ENCODE measurements at regions not wholly inside any gene's neighbourhood (a gene's known extent, or its start where the extent isn't known, plus 50 kb on each side); places are given as distances from the start of the nearest gene placed in this dataset.

DNA sequence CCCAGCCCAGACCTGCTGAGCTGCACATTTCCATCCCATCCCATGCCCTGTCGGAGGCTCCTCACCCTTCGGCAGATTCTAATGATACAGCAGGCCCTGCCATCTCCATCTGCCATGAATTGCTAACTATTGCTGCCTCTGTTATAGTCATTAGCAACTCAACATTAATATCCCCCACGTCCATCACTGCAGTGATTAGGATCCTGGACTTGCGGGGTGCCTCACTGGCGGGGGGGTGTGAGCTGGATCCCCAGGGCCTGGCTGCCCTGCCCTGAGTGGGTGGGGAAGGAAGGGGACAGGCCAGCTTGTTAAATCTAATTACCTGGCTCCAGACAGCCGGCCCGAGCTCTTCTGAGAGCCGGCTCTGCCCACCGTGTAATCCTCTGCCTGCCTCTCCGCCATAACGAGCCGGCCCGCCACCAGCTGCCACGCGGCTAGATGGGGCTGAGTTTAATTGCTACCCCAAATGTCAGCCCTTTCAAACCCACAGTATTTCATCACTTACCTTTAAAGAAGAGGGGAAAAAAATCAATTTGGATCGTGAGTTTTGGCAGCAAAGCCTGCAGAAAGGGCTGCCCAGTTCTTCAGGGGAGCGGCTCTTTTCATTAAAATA, 227.3 kb upstream of the CSF3R start:
- H3K18ac ChIP-seq (ENCODE audit: low read length) = no peak overlapping the region
- H3K23ac ChIP-seq (ENCODE audit: low read length) = no peak overlapping the region
- H3K56ac ChIP-seq (ENCODE audit: low read length) = no peak overlapping the region
- H2AK5ac ChIP-seq (ENCODE audit: low read length) = peak overlapping the region; percentile 4
- H3K36me3 ChIP-seq (ENCODE audit: control insufficient read depth, insufficient read depth, low read length) = no peaks in the 10 kb centered on the region
- H3K4ac ChIP-seq (ENCODE audit: low read depth, low read length) = no peak overlapping the region
- H4K8ac ChIP-seq (ENCODE audit: low read depth, low read length) = no peak overlapping the region
- H2BK15ac ChIP-seq (replicated peaks; ENCODE audit: low read depth) = no peak overlapping the region
- no peak overlapping the region for H3K4me2 ChIP-seq (ENCODE audit: low read length)
- no peaks in the 10 kb centered on the region for H3K79me1 ChIP-seq (ENCODE audit: low read length)
- no peak overlapping the region for H3K27ac ChIP-seq (ENCODE audit: low read depth, low read length)
- no peak overlapping the region for H2BK120ac ChIP-seq (ENCODE audit: low read depth, low read length)
- H4K5ac ChIP-seq (ENCODE audit: low read length) = no peak overlapping the region
- no CpG with 5 or more reads among the region's 17 CpGs for WGBS (ENCODE audit: extremely low coverage, insufficient coverage, low lambda C conversion rate)
- no peak for DNase-seq
- H3K27me3 ChIP-seq (ENCODE audit: insufficient read depth, low read length, poor library complexity) = no peaks in the 10 kb centered on the region
- peaks cover 9% of the 10 kb centered on the region for H3K4me1 ChIP-seq (ENCODE audit: control insufficient read depth, low read depth, low read length)
- no peak overlapping the region for H3K4me3 ChIP-seq (ENCODE audit: low read length)
- H2BK5ac ChIP-seq (ENCODE audit: low read length) = no peak overlapping the region
- H3K9ac ChIP-seq (ENCODE audit: low read length) = no peak overlapping the region
- no peaks in the 10 kb centered on the region for H3K79me2 ChIP-seq (ENCODE audit: control insufficient read depth, insufficient read depth, low read length)

DNA sequence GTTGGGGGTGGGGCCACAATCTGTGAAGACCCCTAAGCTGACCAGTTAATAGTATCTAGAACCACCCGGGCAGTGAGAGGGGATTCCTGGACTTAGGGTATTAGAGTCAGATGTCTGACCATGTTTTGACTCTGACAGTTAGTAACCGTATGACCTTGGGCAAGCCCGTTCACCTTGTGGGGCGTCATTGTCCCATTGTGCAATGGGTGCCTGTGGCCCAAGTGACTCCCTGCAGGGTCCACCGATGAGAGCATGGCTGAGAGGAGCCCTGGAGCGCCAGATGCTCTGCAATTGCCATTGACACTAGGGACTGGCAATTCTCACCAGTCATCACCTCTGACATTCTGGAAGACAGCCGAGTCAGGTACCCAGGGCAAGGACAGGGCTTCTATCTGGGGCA, 225.9 kb upstream of the CSF3R start:
- Histone ChIP-seq H2AK5ac (ENCODE audit: low read length) (no peak overlapping the region), H3K4me3 (ENCODE audit: low read length) (no peak overlapping the region), H3K79me1 (ENCODE audit: low read length) (no peaks in the 10 kb centered on the region), H3K79me2 (ENCODE audit: control insufficient read depth, insufficient read depth, low read length) (no peaks in the 10 kb centered on the region), H3K27me3 (ENCODE audit: insufficient read depth, low read length, poor library complexity) (no peaks in the 10 kb centered on the region), H3K27ac (ENCODE audit: low read depth, low read length) (no peak overlapping the region), H2BK120ac (ENCODE audit: low read depth, low read length) (no peak overlapping the region), H3K4ac (ENCODE audit: low read depth, low read length) (no peak overlapping the region), H3K4me2 (ENCODE audit: low read length) (no peak overlapping the region), H2BK15ac (replicated peaks; ENCODE audit: low read depth) (no peak overlapping the region), H4K5ac (ENCODE audit: low read length) (no peak overlapping the region), H3K56ac (ENCODE audit: low read length) (no peak overlapping the region), H3K23ac (ENCODE audit: low read length) (no peak overlapping the region), H4K8ac (ENCODE audit: low read depth, low read length) (no peak overlapping the region), H3K9ac (ENCODE audit: low read length) (no peak overlapping the region), H3K36me3 (ENCODE audit: control insufficient read depth, insufficient read depth, low read length) (no peaks in the 10 kb centered on the region), H3K18ac (ENCODE audit: low read length) (no peak overlapping the region), H2BK5ac (ENCODE audit: low read length) (no peak overlapping the region), H3K4me1 (ENCODE audit: control insufficient read depth, low read depth, low read length) (peaks cover 12% of the 10 kb centered on the region)
- no peak for DNase-seq
- no CpG with 5 or more reads among the region's 7 CpGs for WGBS (ENCODE audit: extremely low coverage, insufficient coverage, low lambda C conversion rate)

DNA sequence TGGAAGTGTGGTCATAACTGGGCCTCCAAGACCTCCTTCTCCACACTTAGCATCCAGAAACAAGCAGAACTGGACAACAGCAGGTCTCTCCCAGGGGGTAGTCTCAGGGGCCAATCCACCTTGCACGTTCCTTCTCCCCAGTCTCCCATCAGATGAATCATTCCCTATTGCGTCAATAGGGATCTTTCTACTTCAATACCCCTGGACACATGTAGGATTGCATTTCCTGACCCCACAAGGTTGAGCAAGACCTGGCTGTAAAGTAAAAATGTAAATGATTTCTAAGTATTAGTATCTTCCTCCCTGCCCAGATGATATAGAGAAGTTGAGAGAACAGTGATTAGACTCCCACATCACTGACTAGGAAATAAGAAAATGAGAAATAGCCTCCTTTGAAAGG, 224.5 kb upstream of the CSF3R start:
- Histone ChIP-seq H3K27me3 (ENCODE audit: insufficient read depth, low read length, poor library complexity) (no peaks in the 10 kb centered on the region), H3K56ac (ENCODE audit: low read length) (no peak overlapping the region)
- WGBS (ENCODE audit: extremely low coverage, insufficient coverage, low lambda C conversion rate) = no CpG with 5 or more reads among the region's 2 CpGs

GRCh38 chr1:36706416-36706815, 223.7 kb upstream of the CSF3R start:
- no peak overlapping the region for H4K8ac ChIP-seq (ENCODE audit: low read depth, low read length)
- H3K36me3 ChIP-seq (ENCODE audit: control insufficient read depth, insufficient read depth, low read length) = no peaks in the 10 kb centered on the region
- no CpG with 5 or more reads among the region's 10 CpGs for WGBS (ENCODE audit: extremely low coverage, insufficient coverage, low lambda C conversion rate)
- no peak overlapping the region for H3K4ac ChIP-seq (ENCODE audit: low read depth, low read length)
- peaks cover 6% of the 10 kb centered on the region for H3K4me1 ChIP-seq (ENCODE audit: control insufficient read depth, low read depth, low read length)
- no peak overlapping the region for H3K18ac ChIP-seq (ENCODE audit: low read length)
- H2AK5ac ChIP-seq (ENCODE audit: low read length) = no peak overlapping the region
- H2BK120ac ChIP-seq (ENCODE audit: low read depth, low read length) = no peak overlapping the region
- H4K5ac ChIP-seq (ENCODE audit: low read length) = no peak overlapping the region
- no peak overlapping the region for H3K23ac ChIP-seq (ENCODE audit: low read length)
- no peak overlapping the region for H3K4me3 ChIP-seq (ENCODE audit: low read length)
- DNase-seq = no peak
- H3K4me2 ChIP-seq (ENCODE audit: low read length) = no peak overlapping the region
- no peaks in the 10 kb centered on the region for H3K27me3 ChIP-seq (ENCODE audit: insufficient read depth, low read length, poor library complexity)
- no peak overlapping the region for H3K9ac ChIP-seq (ENCODE audit: low read length)
- no peak overlapping the region for H2BK5ac ChIP-seq (ENCODE audit: low read length)
- no peak overlapping the region for H3K56ac ChIP-seq (ENCODE audit: low read length)
- no peak overlapping the region for H3K27ac ChIP-seq (ENCODE audit: low read depth, low read length)
- H2BK15ac ChIP-seq (replicated peaks; ENCODE audit: low read depth) = no peak overlapping the region
- H3K79me1 ChIP-seq (ENCODE audit: low read length) = no peaks in the 10 kb centered on the region
- H3K79me2 ChIP-seq (ENCODE audit: control insufficient read depth, insufficient read depth, low read length) = no peaks in the 10 kb centered on the region

More for the DNA sequence above, 224.5 kb upstream of the CSF3R start:
- H3K36me3 ChIP-seq (ENCODE audit: control insufficient read depth, insufficient read depth, low read length) = no peaks in the 10 kb centered on the region
- H3K4me2 ChIP-seq (ENCODE audit: low read length) = no peak overlapping the region
- no peak overlapping the region for H2AK5ac ChIP-seq (ENCODE audit: low read length)
- H3K4ac ChIP-seq (ENCODE audit: low read depth, low read length) = no peak overlapping the region
- no peak overlapping the region for H3K23ac ChIP-seq (ENCODE audit: low read length)
- no peak overlapping the region for H3K27ac ChIP-seq (ENCODE audit: low read depth, low read length)
- no peak overlapping the region for H2BK5ac ChIP-seq (ENCODE audit: low read length)
- H3K79me2 ChIP-seq (ENCODE audit: control insufficient read depth, insufficient read depth, low read length) = no peaks in the 10 kb centered on the region
- DNase-seq = no peak
- peaks cover 12% of the 10 kb centered on the region for H3K4me1 ChIP-seq (ENCODE audit: control insufficient read depth, low read depth, low read length)
- no peak overlapping the region for H3K4me3 ChIP-seq (ENCODE audit: low read length)
- no peak overlapping the region for H2BK15ac ChIP-seq (replicated peaks; ENCODE audit: low read depth)
- no peak overlapping the region for H2BK120ac ChIP-seq (ENCODE audit: low read depth, low read length)
- H4K5ac ChIP-seq (ENCODE audit: low read length) = no peak overlapping the region
- H3K18ac ChIP-seq (ENCODE audit: low read length) = no peak overlapping the region
- no peak overlapping the region for H3K9ac ChIP-seq (ENCODE audit: low read length)
- no peak overlapping the region for H4K8ac ChIP-seq (ENCODE audit: low read depth, low read length)
- no peaks in the 10 kb centered on the region for H3K79me1 ChIP-seq (ENCODE audit: low read length)

DNA sequence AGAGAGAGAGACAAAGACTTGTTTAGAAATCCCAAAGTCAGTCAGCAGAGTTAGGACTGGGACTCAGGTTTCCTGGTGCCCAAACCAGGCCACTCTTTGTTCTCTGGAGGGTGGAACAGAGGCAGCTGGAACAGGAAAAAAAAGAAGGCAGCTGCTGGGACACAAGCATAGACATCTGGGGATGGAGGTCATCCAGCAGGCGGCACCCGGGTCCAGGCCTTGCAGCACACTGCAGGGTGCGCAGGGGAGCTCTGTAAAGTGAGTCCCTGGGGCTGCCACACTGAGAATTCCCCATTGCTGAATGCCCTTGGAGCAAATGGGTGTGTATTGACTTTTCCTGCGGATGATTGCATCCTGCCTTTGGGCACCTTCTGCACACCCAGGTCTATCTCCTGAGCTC, 222.9 kb upstream of the CSF3R start:
- Histone ChIP-seq H4K8ac (ENCODE audit: low read depth, low read length) (no peak overlapping the region), H2BK15ac (replicated peaks; ENCODE audit: low read depth) (no peak overlapping the region), H3K27ac (ENCODE audit: low read depth, low read length) (no peak overlapping the region), H2AK5ac (ENCODE audit: low read length) (no peak overlapping the region), H3K4me1 (ENCODE audit: control insufficient read depth, low read depth, low read length) (peaks cover 4% of the 10 kb centered on the region), H3K79me2 (ENCODE audit: control insufficient read depth, insufficient read depth, low read length) (no peaks in the 10 kb centered on the region), H3K9ac (ENCODE audit: low read length) (no peak overlapping the region), H2BK5ac (ENCODE audit: low read length) (no peak overlapping the region), H3K27me3 (ENCODE audit: insufficient read depth, low read length, poor library complexity) (no peaks in the 10 kb centered on the region), H3K4me2 (ENCODE audit: low read length) (no peak overlapping the region), H3K18ac (ENCODE audit: low read length) (no peak overlapping the region), H3K36me3 (ENCODE audit: control insufficient read depth, insufficient read depth, low read length) (no peaks in the 10 kb centered on the region), H3K4me3 (ENCODE audit: low read length) (no peak overlapping the region), H3K4ac (ENCODE audit: low read depth, low read length) (no peak overlapping the region), H3K79me1 (ENCODE audit: low read length) (no peaks in the 10 kb centered on the region), H4K5ac (ENCODE audit: low read length) (no peak overlapping the region), H3K56ac (ENCODE audit: low read length) (no peak overlapping the region), H3K23ac (ENCODE audit: low read length) (no peak overlapping the region), H2BK120ac (ENCODE audit: low read depth, low read length) (no peak overlapping the region)
- DNase-seq = no peak
- WGBS (ENCODE audit: extremely low coverage, insufficient coverage, low lambda C conversion rate) = no CpG with 5 or more reads among the region's 4 CpGs
